Effector CD4-positive, alpha-beta T cell (primary cell): ENCODE measurements at regions not wholly inside any gene's neighbourhood (a gene's known extent, or its start where the extent isn't known, plus 50 kb on each side); places are given as distances from the start of the nearest gene placed in this dataset.

Experiments
- DNase-seq: peaks from one replicate; pipeline ENCODE4 v3.0.0-alpha.2; 2020

- DNase-seq: no peak
Measured at GRCh38 chr10:44051584-44052385, 333.1 kb downstream of the CXCL12 start.

GRCh38 chr10:44051091-44051490, 333.8 kb downstream of the CXCL12 start:
- no peak for DNase-seq

GRCh38 chr10:44049301-44050015, 335.4 kb downstream of the CXCL12 start:
- DNase-seq: no peak

- no peak for DNase-seq
Measured at GRCh38 chr10:44047361-44047760, 337.5 kb downstream of the CXCL12 start.

- DNase-seq: no peak
Measured at GRCh38 chr10:44046605-44047004, 338.3 kb downstream of the CXCL12 start.

- DNase-seq: no peak
Measured at GRCh38 chr10:44045020-44045419, 339.9 kb downstream of the CXCL12 start.

- no peak for DNase-seq
Measured at GRCh38 chr10:44044549-44044948, 340.3 kb downstream of the CXCL12 start.

- DNase-seq: no peak
Measured at GRCh38 chr10:44043646-44044375, 341.1 kb downstream of the CXCL12 start.

- no peak for DNase-seq
Measured at GRCh38 chr10:44042926-44043602, 341.8 kb downstream of the CXCL12 start.

- no peak for DNase-seq
Measured at GRCh38 chr10:44042075-44042770, 342.7 kb downstream of the CXCL12 start.

GRCh38 chr10:44039599-44039998, 345.3 kb downstream of the CXCL12 start:
- no peak for DNase-seq

GRCh38 chr10:44036425-44036824, 348.5 kb downstream of the CXCL12 start:
- DNase-seq: no peak

GRCh38 chr10:44035474-44036197, 349.3 kb downstream of the CXCL12 start:
- no peak for DNase-seq

GRCh38 chr10:44034946-44035345, 350.0 kb downstream of the CXCL12 start:
- DNase-seq: no peak

- no peak for DNase-seq
Measured at GRCh38 chr10:44033008-44033407, 351.9 kb downstream of the CXCL12 start.

- no peak for DNase-seq
Measured at GRCh38 chr10:44032216-44032615, 352.7 kb downstream of the CXCL12 start.

- no peak for DNase-seq
Measured at GRCh38 chr10:44030738-44031137, 354.2 kb downstream of the CXCL12 start.

- no peak for DNase-seq
Measured at GRCh38 chr10:44030132-44030531, 354.8 kb downstream of the CXCL12 start.

GRCh38 chr10:44028384-44029137, 356.3 kb downstream of the CXCL12 start:
- no peak for DNase-seq

GRCh38 chr10:44024356-44025116, 360.4 kb downstream of the CXCL12 start:
- no peak for DNase-seq
